ENCODE measurements at regions not wholly inside any gene's neighbourhood (a gene's known extent, or its start where the extent isn't known, plus 50 kb on each side); places are given as distances from the start of the nearest gene placed in this dataset.
"Not testable (repeated sequence)": the region's sequence is repeated elsewhere in the genome, so short reads cannot be mapped to it uniquely, and the experiment has no call there.

DNA sequence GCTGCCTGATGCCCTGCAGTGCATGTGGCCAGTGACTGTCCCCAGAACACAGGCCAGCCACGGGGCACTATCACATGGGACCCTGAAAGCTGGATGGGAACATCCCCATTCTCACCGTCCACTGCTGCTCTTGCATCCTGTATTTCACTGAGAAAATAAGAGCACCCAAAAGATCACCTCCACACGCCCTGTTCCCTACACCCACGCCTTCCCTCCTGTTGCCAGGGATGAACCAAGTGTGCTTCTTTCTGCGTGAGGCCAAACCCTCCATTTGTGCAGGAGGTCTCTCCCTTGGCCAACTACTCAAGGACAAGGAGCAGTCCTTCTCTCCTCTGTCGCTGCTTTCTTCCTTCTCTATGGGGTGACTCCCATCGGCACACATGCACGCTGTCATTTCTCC, 118.3 kb downstream of the LRRC37A3 start:
- not testable (repeated sequence) for H3K4me3 ChIP-seq (ENCODE audit: low read depth, low read length); DNase-seq (ENCODE audit: low read depth)

DNA sequence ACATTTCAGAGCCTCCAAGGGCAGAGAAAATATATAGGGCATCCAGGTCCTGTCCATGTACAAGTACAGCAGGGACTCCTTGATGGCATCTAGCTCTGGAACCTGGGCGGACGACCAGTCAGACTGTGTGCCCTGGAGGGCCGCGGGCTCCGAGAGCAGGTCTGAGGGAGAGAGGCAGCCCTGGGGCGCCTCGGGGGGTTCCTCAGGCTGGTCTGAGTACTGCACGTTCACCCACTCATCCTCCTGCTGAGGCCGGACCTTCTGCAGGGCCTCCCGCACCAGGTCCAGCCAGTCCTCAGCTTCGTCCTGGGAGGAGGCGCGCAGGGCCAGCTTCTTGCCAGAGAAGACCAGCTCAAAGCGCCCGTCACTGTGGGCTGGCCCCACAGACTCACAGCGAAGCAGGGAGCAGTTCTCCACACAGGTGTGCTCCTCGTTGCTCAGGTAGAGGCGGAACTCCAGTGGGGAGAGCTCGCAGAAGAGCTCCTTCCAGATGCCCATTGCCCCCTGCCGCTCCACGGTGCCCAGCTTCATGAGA, 118.8 kb downstream of the LRRC37A3 start:
- not testable (repeated sequence) for DNase-seq (ENCODE audit: low read depth); H3K4me3 ChIP-seq (ENCODE audit: low read depth, low read length)

DNA sequence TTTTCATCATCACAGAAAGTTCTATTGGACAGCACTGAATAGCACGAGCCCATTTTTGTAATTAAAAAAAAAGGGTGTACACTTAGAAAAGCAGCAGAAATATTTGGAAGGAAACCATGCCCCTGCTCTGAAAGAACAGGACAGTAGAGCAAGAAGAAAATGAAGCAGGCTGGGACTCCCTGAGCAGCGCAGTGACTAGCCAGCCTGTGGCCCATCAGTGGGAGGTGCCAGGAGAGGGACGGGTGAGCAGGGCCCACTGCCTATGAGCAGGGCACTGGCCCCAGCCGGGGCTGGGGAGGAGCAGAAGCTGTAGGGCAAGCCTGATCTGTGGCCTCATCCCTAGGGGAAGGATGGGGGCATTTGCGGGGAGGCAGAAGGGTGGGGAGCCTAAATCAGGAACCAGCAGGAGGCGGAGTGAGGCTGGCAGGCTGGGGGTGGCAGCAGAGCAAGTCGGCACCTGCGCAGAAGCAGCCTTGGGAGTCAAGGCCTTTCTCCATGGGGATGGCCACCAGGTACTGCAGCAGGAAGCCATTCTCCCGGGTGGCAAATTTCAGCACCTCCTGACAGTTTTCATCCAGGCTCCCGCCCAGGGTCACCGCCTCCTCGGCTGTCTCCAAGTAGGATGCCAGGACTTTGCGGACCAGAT, 119.6 kb downstream of the LRRC37A3 start:
- H3K4me3 ChIP-seq (ENCODE audit: low read depth, low read length); DNase-seq (ENCODE audit: low read depth): not testable (repeated sequence)

DNA sequence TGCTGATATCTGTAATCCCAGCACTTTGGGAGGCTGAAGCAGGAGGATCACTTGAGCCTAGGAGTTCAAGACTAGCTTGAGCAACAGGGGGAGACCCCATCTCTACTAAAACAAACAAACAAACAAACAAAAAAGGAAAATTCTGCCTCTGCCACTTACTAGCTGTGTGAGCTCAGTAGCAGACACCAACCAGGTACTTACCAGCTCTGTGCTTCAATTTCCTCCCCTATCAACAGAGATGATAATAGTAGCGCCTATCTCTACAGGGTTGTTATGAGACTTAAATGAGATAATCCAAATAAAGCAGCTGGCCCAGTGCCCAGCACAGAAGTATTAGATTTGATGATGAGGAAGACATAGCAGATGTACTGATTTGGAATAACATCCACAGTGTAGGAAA, 120.3 kb downstream of the LRRC37A3 start:
- not testable (repeated sequence) for DNase-seq (ENCODE audit: low read depth); H3K4me3 ChIP-seq (ENCODE audit: low read depth, low read length)

DNA sequence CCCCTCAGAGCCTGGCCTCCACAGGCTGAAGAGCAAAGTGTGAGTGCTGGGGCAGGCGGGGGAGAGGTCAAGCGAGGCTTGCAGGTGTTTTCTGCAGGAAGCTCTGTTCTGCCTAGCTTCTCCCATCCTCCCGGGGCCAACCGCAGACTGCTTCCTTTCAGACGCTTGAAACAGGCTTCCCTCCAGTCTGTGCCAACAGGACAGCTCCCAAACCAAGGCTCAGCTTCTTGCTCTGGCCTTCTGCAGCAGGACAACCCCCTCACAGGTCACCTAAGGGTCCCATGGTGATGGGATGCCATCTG, 120.8 kb downstream of the LRRC37A3 start:
- H3K4me3 ChIP-seq (ENCODE audit: low read depth, low read length); DNase-seq (ENCODE audit: low read depth): not testable (repeated sequence)

DNA sequence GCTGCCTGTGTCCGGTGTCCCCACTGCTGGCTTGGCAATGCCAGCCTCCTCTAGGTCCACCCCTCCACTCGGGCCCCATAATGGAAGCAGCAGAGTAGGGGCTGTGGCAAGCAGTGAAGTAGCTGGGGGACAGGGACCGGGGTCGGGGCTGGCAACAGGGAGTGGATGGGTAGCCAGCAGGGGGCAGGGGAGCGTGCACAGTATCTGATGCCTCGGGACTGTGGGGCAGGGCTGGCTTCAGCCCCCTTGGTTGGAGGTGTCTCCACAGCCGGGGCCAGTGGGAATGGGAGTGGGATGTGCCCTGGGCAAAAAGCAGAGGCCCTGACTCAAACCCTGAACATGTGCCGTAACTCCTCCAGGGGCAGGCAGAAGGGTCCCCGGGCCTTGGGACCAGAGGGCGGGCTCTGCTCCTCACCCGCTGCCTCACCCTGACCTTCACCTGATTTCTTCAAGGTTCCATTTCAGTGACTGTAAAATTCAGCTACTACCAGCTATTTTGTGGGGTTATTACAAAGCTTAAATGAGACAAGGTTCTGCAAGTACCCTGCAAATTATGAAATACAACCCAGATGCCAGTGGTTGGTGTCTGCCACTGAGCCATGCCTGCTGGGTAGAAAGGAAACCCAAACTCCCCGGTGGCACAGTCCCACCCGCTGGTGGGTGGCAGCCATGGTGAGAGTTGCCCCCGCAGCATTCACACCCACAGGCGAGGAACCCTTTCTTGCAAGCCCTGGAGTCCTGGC, 121.4 kb downstream of the LRRC37A3 start:
- not testable (repeated sequence) for DNase-seq (ENCODE audit: low read depth); H3K4me3 ChIP-seq (ENCODE audit: low read depth, low read length)

DNA sequence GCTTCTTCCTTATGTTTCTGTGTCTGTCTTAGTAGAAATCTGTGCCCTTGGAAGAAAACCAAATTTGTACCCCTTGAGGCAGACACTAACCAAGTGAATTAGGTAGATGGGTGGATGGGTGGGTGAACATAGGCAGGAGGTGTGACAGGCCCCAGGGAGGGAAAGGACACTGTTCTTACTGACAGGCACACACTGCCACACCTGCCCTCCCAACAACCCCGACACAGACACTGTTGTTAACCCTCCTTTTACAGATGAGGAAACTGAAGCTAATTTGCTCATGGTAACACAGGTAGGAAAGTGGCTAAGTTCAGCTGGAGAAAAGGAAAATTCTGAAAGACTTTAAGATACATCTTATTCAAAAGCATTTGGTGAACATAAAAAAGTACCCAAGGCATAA, 123.9 kb downstream of the LRRC37A3 start:
- H3K4me3 ChIP-seq (ENCODE audit: low read depth, low read length); DNase-seq (ENCODE audit: low read depth): not testable (repeated sequence)

DNA sequence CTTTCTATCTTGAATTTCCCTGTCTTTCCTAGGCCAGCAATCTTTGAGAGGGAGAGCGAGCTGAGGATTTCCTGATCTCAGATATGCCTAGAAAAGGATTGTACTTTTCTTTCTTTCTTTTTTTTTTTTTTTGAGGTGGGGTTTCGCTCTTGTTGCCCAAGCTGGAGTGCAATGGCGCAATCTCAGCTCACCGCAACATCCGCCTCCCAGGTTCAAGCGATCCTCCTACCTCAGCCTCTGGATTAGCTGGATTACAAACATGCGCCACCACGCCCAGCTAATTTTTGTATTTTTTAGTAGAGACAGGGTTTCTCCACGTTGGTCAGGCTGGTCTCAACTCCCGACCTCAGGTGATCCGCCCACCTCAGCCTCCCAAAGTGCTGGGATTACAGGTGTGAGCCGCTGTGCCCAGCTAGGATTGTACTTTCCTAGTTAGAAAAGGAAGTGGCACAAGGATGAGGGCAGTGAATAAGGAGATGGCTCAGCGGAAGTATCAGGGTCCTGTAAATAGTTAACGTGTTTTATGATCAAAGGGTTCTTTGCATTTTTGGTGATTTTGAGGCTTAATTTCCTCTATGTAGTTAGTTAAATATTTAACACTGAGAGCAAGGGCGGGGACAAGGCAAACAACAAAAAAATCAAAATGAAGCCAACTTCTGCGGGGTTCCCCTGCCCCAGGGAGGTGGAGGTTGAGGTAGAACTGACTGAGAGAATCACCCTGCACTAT, 124.6 kb downstream of the LRRC37A3 start:
- not testable (repeated sequence) for DNase-seq (ENCODE audit: low read depth); H3K4me3 ChIP-seq (ENCODE audit: low read depth, low read length)

DNA sequence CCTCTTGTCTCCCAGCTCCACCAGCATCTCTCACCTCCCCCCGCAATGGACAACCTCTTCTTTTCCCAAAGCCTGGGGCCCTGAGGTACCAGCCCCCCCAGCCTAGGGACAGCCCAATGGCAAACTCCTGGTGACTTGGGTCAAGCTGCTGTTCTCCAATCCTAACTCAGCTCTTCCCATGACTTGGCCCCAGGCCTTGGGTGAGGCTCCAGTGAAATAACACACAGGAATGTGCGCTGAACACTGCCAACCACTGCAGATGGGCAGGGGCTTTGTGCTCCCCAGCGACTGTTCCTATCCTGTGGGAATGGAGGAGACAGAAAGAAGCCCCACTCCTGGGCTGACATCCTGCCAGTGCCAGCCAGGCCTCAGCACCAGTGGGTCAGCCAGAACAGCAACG, 125.2 kb downstream of the LRRC37A3 start:
- H3K4me3 ChIP-seq (ENCODE audit: low read depth, low read length); DNase-seq (ENCODE audit: low read depth): not testable (repeated sequence)

DNA sequence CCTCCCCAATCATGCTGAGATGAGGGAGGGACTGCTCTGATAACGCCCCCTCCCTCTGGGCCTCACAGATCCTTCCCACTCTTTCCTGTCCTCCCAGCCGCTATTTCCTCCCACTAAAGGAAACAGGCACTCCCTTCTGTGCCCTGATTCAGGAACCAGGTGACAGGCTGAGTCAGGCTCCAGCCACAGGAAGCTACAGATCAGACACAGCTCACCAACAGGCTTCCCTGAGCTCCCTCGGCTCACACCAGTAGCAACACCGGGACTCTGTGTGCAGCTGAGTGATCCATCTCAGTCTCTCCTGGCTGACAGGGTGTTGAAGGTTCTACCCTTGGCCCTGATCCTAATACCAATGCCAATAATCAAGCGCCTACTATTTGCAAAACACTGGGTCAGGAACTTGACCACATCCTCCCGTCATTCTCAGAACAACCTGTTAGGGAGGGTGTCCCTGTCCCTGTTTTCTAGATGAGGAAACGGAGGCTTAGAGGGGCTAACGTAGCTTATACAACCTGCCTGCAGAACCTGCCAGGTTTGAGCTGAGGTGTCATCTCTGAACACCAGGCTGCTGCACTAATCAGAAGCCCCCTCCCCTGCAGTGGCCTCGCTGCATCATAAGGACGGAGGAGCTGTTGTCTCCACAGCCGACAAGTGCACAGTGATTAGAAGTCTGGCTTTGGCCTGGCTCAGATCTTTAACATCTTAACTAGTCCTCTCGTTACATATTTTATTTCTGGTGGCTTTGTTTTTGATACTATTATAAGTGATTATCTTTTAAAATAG, 126.3 kb downstream of the LRRC37A3 start:
- not testable (repeated sequence) for H3K4me3 ChIP-seq (ENCODE audit: low read depth, low read length); DNase-seq (ENCODE audit: low read depth)

DNA sequence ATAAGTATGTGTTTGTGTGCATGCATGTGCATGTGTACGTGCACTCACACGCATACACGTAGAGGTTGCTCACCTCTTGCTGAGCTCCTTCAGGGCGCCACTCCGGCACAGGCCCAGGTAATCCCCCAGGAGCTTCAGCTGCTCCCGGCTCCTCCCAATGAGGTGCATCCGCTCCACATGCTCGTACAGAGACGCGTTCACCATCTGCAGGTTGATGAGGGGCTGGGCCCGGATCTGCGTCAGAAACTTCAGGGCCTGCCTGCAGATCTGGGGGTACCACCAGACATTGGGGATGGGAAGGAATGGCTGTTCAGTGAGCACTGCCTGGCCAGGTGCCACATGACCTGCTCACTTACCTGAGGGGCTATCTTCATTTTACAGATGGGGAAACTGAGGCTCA, 127.0 kb downstream of the LRRC37A3 start:
- not testable (repeated sequence) for H3K4me3 ChIP-seq (ENCODE audit: low read depth, low read length); DNase-seq (ENCODE audit: low read depth)

DNA sequence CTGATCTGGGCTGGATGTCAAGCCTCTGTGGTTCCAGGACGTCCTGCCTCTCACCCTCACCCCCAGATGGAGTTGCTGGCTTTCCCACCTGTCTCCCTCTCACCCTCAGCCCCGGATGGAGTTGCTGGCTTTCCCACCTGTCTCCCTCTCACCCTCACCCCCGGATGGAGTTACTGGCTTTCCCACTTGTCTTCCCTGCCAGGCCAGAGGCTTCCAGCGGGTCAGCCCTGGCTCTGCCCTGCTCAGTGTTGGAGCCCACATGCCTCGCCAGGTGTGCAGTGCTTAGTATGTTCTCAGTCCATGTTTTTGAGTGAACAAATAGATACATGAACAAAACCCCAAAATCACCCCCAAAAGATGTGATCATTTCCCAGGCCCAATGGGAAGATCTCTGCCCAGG, 127.6 kb downstream of the LRRC37A3 start:
- not testable (repeated sequence) for DNase-seq (ENCODE audit: low read depth)

DNA sequence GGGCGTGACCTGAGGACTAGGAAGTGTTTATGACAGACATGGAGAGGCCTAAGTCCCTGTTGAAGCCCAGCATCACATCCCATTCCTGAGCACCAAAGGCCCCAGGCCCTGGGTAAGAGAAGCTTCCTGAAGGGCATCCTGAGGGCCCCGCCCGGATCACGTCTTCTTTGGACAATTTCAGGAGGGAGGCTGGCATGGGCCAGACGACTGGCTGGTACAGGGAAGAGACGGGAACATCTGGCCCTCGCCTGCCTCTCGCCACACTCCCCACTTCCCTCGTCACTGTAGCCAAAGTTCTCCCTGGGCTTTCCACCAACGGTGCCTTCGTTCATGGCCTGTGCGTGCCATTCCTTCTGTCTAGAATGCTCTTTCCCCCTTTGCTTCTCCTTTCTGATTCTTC, 128.1 kb downstream of the LRRC37A3 start:
- DNase-seq (ENCODE audit: low read depth); H3K4me3 ChIP-seq (ENCODE audit: low read depth, low read length): not testable (repeated sequence)

More for the DNA sequence above, 127.6 kb downstream of the LRRC37A3 start:
- H3K4me3 ChIP-seq (ENCODE audit: low read depth, low read length) = not testable (repeated sequence)

DNA sequence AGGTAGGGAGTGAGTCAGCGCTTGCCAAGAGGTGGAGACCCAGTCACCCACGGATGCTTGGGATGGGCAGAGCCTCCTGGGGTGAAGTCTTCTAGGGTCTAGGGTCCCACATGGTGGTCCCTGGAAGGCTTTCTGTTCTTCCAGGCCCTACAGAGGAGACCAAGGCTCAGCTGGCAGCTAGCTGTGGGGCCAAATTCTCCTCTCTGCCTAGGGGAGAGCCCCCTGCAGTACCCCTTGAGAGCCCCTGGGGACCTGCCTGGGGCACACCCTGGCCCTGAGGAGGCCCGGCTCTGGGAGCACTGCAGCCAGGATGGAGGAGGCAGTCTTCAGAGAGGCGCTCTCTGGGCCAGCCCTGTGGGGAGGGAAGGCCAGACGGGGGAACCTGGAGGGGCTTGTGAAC, 128.6 kb upstream of the SMURF2 start:
- H3K4me3 ChIP-seq (ENCODE audit: low read depth, low read length); DNase-seq (ENCODE audit: low read depth): not testable (repeated sequence)

DNA sequence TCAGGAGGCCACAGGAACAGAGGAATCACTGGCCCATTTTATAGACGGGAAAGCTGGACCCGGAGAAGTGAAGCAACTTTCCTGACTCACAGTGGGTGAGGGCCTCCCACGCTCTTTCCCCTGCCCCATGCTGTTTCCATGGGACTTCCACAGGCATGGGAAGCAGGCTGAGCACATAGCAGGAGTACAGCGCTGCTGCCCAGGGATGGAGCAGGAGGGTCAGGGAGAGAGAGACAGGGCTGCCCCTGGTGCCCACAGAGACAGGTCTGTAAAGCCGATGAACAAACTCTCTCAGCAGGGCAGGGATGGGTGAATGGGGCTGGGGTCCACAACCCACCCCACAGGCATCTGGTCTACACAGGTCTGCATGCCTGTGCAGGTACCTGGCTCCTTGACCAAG, 128.1 kb upstream of the SMURF2 start:
- not testable (repeated sequence) for DNase-seq (ENCODE audit: low read depth); H3K4me3 ChIP-seq (ENCODE audit: low read depth, low read length)

DNA sequence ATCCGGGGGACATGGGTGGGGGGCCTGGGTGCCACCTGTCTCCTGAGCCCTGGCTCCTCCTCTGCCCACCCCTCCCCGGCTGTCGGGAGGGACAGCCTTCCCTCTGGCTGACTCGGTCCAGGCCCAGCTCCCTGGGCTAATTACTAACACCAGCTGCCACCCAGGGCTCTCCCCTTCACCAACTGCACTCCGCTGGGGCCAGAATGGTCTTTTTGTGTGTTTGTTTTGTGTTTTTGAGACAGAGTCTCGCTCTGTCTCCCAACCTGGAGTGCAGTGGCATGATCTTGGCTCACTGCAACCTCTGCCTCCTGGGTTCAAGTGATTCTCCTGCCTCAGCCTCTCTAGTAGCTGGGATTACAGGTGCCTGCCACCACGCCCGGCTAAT, 126.9 kb upstream of the SMURF2 start:
- H3K4me3 ChIP-seq (ENCODE audit: low read depth, low read length); DNase-seq (ENCODE audit: low read depth): not testable (repeated sequence)
